ENCODE measurements at regions not wholly inside any gene's neighbourhood (a gene's known extent, or its start where the extent isn't known, plus 50 kb on each side); places are given as distances from the start of the nearest gene placed in this dataset.

DNA sequence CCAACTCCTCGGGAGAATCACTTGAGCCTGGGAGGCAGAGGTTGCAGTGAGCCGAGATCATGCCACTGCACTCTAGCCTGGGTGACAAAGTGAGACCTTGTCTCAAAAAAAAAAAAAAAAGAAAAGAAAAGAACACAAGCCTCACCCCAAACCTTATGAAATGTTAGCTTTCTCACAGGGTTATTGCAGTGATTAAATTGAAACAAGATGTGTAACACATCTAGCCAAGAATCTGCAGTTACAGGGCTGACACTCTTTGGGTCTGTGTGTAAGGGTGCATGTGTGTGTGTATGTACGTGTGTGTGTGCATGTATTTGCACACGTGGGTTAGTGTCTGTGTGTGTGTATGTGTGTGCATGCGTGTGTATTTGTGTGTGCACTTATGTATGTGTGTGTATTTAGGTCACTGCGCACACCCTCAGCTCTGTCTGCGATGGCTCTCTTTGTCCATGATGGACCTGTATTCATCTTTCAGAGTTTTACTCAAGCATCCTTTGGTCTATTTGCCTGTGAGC lies 336.3 kb downstream of the UQCRFS1 start:
- no peak for DNase-seq

DNA sequence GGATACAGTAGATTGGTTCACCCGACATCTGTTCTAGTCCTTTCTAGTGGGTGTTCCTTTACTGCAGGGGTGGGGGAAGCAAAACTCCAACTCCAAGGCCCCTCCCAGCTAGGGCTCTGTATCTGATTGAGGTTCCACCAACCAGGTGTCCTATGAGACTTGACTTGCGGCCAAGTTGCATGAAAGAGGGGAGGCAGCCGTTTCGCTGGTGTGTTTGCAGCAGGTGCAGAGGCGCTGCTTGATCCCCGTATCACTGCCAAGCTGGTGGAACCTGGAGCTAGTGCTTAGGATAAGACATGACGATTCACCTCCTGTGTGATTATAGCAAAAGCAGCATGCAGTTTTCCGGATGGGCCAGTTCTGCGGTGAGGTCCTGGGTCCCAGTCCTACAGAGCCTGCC lies 338.2 kb downstream of the UQCRFS1 start:
- DNase-seq: no peak

DNA sequence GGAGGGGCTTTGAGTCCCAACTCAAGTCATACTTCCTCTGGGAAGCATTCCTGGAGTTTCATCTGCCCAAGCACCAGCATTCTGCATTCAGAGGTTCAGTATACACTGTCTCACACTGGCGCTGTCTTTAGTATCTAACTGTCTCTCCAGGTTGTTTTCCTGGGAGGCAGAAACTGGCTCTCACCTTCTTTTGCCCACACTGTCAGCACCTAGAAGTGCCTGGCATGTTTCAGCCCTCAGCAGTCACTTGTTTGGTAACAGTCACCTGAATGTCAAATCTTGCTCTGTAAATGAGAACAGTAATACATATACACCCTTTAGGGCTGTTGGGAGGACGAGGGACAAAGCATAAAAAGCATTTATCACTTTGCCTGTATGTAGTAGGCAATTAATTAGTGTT lies 339.6 kb downstream of the UQCRFS1 start:
- no peak for DNase-seq

DNA sequence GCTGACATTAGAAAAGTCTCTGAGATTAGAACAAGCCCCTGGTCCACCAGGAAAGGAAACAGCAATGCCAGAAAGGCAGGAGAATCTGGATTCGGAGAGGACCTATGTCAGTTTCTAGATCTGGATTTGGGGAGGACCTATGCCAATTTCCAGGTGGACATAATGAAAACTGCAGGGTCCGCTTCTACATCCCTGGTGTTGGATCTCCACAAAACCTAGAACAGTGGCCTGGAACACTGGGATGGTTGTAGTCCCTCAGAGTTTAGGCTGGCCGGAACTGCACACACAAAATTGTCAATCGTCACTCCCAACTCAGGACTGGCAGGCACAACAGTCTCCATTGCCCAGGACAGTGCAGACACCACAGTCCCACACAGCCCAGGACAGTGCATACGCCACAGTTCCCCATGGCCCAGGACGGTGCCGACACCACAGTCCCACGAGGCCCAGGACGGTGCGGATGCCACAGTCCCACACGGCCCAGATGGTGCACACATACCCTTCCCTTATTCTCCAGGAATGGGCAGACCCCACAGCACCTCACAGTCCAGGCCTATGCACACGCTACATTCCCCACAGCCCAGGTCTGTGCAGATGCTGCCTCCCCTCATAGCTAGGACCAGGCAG lies 341.7 kb downstream of the UQCRFS1 start:
- no peak for DNase-seq

DNA sequence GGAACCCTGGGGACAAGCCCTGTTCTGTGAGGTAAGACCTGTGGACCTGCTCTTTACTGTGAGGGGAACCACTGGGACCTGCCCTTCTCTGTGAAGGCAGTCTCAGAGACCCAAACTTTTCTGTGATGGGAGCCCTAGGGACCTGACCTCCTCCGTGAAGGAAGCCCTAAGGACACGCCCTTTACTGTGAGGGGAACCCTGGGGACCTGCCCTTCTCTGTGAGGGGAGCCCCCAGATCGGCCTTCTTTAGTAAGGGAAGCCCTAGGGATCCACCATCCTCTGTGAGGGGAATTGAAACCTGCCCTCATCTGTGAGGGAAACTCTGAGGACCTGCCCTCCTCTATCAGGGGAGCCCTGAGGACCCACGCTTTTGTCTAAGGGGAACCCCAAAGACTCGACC lies 343.5 kb downstream of the UQCRFS1 start:
- no peak for DNase-seq

DNA sequence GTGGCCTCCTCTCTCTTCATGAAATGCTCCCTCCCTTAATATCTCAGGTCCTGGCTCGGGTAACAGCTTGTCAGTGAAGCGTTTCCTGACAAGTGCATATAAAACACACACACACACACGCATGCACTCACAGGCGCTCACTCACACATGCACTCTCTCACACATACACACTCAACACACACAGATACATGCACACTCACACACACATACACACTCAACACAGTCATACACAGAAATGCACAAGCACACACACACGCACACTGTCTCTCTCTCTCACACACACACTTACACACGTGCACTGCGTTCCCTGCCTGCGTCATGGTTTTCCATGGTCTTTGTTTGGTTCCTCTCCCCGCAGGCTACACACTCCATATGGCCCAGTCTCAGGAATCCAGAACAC lies 344.1 kb downstream of the UQCRFS1 start:
- no peak for DNase-seq

DNA sequence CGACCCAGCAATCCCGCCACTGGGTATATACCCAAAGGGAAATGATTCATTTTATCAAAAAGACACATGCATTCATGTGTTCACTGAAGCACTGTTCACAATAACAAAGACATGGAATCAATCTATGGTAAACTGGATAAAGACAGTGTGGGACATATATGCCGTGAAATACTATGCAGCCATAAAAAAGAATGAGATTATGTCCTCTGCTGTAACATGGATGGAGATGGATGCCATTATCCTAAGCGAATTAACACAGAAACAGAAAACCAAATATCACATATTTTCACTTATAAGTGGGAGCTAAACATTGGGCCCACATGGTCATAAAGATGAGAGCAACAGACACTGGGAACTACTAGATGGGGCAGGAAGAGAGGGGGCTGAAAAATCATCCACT lies 345.0 kb downstream of the UQCRFS1 start:
- no peak for DNase-seq

DNA sequence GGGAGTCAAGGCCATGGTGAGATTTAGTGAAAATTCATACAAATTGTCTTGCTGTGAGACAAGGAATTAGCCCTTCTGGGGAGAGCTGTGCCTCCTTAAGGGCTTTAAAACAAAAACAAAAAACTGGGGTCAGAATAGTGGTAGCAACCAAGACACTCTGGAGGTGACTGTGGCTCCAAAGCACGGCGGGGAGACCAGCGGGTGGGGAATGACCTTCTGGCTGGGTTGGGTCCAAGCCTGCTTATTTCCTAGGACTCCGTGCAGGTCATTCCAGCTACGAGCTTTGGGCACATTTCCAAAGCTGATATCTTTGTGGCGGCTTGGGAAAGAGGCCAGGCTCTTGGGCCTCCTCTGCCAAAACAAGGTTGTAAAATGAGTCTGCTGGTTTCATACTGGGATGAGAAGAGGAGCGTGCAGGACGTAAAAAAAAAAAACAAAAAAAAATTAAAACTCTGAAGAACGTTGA lies 348.3 kb downstream of the UQCRFS1 start:
- no peak for DNase-seq

DNA sequence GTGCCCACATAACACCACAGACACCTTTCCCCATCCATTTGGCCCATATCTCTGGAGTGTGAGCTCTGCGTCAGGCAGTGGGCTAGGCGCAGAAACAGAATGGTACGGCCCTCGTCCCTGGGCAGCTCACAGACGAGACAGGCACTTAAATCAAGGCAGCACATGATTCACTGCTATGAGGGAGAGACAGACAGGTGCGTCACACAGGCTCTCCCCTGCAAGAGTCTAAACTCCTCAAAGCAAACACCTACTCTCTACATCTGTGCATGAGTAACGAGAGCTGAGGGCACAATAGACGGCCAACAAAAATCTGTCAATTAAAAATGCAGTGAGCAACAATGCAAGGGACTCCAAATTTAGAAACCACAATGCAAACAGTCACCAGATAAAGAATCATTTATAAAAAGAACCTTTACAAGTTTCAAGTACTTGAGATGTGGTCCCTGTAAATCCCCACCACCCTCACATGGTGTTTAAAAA lies 348.9 kb downstream of the UQCRFS1 start:
- DNase-seq: no peak

DNA sequence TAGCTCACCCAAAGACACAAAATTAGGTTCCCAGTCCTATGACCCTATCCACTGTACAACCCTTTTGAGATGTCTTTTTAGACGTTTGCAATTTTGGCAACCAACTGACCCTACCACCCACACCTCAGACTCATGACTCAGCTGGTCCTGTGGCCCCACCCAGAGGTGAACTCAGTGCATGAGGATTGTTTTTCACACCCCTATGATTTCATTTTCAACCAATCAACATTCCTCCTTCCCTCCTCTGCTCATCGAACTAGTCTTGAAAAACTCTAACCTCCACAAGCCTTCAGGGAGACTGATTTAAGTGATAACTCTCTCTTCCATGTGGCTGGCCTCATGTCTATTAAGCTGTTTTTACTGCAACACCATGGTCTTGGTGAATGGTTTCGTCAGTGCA lies 350.7 kb downstream of the UQCRFS1 start:
- no peak for DNase-seq

DNA sequence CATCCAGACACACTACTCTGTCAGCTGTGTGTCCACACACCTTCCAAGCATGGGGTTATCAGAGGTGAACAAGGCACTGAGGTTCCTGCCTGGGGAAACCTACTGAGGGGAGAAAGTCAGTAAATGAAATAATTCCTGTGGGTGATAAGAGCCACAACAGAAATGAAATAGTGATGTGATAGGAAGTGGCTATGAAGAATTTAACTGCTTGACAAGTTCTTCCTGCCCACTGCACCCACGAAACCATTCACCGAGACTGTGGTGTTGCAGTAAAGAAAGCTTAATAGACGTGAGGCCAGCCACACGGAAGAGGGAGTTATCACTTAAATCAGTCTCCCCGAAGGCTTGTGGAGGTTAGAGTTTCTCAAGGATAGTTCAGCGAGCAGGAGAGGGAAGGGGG lies 353.1 kb downstream of the UQCRFS1 start:
- no peak for DNase-seq

DNA sequence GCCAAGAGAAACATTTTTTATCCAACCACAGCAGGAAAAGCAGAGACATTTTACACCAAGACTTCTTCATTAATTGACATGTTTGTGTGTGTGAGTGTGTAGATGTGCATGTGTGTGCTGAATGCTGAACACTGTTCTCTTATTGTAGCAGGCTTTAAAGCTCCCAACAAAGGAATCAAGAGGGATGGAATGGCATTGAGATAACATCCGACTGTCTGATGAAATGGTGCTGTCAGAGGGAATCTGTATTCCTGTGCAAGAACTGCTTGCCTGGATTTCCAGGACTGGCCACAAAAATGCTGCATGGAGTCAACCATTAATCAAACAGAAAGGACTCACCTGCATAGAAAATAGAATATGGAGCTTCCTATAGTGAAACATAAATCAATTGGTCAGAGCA lies 354.0 kb downstream of the UQCRFS1 start:
- DNase-seq: no peak

DNA sequence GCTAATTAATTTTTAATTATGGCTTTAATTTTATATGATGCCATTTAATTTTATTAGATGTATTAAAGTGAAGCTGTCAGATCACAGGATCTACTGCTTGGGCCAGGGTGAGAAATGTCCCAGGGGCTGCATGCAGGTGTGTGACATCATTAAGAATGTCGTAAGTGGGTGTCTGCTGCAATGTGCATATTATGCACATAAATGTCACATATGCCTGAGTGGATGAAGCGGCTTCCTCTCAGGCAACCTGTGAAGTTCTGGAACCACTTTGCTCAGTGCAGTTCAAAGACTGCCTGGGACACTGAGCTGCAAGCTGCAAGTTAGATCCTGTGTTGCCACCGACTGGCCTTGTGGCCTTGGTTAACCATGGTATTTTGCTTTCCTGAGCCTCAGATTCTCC lies 355.0 kb downstream of the UQCRFS1 start:
- DNase-seq: no peak

DNA sequence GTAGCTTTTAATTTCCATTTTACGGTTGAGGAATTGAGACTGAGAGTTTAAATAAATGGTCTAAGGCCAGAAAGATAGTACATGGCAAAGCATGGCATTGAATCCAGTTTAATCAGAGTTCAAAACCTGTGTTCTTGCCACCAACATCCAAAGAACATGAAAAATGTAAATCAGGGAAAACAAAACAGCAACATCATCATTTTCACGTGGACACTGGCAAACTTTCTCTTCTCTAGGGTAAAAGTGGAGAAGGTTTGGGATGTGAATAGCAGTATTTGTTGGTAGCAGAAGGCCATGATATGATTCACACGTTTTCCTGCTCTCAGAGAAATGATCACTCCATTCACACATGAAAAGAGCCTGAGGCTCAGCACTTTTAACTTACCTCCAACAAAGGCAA lies 357.7 kb downstream of the UQCRFS1 start:
- no peak for DNase-seq

DNA sequence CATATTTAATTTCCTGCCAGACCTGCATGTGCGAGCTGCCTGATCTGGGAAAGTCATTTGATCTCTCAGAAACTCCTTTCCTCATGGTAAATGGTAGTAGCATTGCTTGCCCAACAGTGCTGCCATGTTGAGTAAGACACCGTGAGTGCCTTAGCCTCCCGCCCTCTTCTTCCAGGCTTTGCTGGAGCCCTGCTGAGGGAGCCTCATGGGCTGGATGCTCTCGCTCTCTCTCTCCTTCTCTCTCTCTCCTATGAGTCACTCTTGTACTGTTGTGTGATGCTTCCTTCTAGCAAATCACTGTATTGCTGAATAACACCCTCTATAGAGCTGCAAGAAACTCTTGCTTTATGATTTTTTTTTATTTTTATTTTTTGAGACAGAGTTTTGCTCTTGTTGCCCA lies 365.5 kb downstream of the UQCRFS1 start:
- no peak for DNase-seq

DNA sequence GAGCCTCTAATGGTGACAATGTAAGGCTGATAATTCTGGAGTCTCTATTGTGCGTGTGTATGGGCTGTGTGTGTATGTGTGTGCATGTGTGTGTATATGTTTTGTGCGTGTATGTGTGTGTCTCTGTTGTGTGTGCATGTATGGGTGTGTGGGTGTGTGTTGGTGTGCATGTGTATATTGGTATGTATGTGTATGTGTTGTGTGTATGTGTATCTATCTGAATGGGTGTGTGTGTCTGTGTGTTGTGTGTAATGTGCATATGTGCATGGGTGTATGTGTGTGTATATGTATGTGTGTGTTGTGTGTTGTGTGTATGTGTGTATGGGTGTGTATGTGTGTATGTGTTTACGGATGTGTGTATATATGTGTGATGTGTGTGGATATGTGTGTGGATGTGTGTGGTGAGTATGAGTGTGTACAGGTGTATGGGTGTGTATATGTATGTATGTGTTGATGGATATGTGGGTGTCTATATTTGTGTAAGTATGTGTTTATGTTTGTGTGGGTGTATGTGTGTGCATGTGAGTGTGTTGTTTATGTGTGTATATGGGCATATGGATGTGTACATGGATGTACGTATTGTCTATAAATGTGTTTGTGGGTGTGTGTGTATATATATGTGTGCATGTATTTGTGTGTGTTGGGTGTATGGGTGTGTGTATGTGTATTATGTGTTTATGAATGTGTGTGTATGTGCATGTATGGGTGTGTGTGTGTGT lies 366.7 kb downstream of the UQCRFS1 start:
- DNase-seq: no peak

DNA sequence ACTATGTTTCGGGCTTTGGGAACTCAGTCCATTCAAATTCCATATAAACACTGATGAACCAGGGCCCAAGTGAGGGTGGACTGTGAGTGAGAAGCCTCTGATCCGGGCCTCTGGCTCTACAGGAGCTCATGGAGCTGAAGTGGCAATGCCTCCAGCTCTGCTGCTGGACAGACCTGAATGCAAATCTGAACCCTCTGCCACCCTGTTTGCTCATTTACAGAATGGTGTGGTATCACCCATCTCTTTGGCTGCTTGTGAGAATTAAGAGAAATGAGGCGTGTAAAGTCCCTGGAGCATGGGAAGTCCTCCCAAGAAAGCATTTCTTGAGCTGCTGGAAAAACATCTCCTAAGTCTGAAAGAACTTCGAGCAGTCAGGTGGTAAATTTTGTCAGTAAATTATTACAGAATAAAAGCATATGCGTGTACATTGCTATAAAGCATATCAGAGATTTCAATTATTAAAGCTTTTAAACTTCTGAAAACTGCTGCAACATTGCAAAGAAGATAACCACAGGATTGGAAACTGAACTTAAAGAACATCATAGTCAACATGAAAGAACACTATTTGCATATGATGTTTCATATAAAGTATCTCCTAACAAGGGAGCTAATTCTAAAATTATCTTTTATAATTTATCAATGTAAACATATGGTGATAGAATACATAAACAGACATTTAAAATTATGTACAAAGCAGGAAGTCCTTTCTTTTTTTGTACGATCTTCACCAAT lies 369.0 kb downstream of the UQCRFS1 start:
- no peak for DNase-seq

DNA sequence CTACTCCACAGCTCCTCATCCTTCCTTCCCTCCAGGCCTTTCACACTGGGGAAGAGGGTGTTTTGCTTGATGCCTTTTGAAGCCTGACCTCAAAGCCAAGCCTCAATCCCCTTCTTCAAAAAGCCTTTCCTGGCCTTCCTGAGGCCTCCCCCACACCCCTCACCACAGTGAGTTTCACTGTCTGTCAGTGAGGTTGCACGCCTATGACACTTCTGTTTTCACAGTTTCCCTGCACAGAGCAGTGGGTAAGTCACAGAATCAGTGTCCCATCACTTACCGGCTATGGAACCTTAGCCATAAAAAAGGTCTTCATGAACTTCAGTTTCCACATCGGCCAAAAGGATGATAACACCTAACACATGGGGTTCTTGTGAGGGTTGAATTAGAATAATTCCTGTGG lies 371.4 kb downstream of the UQCRFS1 start:
- no peak for DNase-seq

DNA sequence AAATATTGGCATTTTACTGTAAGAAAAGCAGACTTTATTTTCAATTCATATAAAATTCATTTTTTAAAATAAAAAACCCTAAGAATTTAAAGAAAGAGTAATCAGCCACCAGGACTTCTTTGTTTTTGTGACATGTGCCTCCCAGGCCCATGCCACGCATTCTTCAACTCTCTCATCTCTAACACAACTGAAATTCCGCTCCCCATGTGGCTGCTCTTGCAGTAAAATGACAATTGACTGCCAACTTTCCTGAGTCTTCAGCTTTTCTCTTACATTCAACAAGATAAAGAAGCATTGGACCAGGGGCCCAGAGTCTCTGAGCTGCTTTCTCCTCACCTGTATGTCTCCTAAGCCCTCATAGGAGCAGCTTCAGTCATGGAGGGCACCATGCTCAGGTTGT lies 372.1 kb downstream of the UQCRFS1 start:
- no peak for DNase-seq

DNA sequence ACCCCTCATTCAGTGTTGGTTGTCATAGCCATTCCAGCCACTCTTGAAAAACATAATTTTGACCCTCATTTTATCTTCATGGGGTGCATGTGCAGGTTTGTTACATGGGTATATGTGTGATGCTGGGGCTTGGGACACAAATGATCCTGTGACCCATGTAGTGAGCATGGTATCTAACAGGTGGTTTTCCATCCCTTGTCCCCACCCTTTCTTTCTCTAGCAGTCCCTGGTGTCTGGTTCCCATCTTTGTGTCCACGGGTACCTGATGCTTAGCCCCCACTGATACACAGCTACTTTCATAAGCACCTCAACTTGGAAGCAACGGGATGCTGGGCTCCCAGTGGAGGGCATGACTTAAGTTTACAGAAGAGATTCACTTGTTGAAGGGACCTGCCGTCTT lies 373.5 kb downstream of the UQCRFS1 start:
- DNase-seq: no peak

DNA sequence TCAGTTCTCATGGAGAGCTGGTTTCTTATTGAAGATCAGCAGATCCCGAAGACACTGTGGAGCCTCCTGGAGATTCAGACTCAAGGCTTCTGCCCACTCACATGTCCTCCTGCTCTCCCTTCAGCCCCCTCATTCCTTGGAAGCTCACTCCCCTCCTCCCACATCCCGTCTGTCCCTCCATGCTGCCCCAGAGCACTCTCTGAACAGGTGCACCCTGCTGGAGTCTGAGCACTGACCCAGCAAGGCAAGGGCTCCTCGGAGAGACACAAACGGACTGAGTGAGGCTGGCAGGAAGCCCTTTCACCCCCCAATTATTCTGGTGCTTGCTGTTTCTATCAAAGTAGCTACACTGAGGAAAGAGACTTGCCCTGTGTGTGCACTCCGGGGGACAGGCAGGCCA lies 374.0 kb downstream of the UQCRFS1 start:
- no peak for DNase-seq

DNA sequence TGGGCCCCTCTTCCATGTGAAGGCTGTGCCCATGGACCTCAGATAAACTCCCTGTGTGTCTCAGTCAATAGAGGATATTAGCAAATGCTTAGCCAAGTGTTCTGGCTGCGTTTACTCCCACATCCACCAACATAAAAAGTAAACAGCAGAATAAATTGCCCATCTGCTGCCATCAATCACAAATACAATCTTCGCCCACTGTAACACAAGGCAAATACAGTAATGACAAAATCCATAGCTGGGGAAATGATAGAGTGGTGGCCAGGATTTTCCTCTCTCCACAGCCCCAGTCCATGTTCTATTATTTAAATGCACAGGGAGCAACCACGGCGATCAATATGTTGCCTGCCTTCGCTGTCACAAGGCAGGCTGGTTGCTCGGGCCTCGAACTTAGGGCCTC lies 376.5 kb downstream of the UQCRFS1 start:
- no peak for DNase-seq

DNA sequence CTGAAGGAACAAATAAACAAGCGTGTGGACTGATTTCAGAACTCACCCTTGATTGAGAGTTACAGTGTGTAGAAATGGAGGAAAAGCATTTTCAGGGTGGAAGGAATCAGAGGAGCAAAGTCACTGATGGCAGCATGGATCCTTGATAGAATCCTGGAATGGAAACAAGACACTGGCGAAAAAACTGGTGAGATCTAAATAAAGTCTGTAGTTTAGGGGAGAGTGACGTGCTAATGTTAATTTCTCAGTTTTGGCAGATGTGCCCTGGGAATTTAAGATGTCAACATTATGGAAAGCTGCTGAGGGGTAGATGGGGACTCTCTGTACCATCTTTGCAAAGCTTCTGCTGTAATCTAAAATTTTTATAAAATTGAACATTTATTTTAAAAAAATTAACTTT lies 378.0 kb downstream of the UQCRFS1 start:
- DNase-seq: no peak

DNA sequence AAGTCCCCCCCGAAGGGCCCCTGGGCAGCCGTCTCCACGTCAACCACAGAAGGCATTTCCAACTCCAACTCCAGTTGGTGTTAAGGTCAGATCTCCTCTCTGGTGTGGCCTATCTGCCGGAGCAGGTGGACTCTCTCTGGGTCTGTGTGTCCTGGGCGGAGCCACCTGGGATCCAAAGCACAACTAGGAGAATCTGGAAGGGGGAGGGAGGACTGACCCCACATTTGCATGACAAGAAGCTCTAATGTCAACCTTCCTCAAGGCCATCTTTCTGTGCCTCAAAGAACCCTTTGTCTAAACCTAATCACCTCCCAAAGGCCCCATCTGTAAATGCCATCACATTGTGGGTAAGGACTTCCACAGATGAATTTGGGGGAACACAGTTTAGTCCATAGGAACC lies 381.5 kb downstream of the UQCRFS1 start:
- no peak for DNase-seq

All from DMS 273 treated with DMSO at 0.1 percent for 48 hours (cell line).